AG04449 (cell line): ENCODE measurements at regions not wholly inside any gene's neighbourhood (a gene's known extent, or its start where the extent isn't known, plus 50 kb on each side); places are given as distances from the start of the nearest gene placed in this dataset.

Experiments used
- CTCF ChIA-PET: fragments of 350-600 bp; formaldehyde crosslinking; extraction: SDS; loops from one replicate; lab custom pipeline; 2021; ENCODE audit warnings: antibody characterized with exemption; lab: Yijun Ruan, JAX
- POLR2A ChIA-PET: fragments of 400-600, 350-600 bp; formaldehyde crosslinking; extraction: SDS; loops from one replicate; lab custom pipeline; 2020; ENCODE audit warnings: antibody characterized with exemption, inconsistent platforms; lab: Yijun Ruan, JAX
- DNase-seq: peaks from one replicate; pipeline ENCODE4 v3.0.0-alpha.2; 2010; ENCODE audit warnings: low read depth, low spot score
- H3K4me3 ChIP-seq: 2 replicates; pipeline ENCODE4 v1.5.1; 2011; ENCODE audit warnings: low read depth, mild to moderate bottlenecking, control low read depth, low read length
- TF ChIP-seq, protein P1 (sequence below): IDR thresholded peaks from one replicate; pipeline ENCODE4 v1.5.1; 2011; ENCODE audit warnings: mild to moderate bottlenecking, moderate library complexity, low read length, control low read depth, inconsistent platforms; ENCODE audit not compliant: insufficient read depth; ENCODE audit errors: missing control alignments

- TF ChIP-seq, protein P1, sequence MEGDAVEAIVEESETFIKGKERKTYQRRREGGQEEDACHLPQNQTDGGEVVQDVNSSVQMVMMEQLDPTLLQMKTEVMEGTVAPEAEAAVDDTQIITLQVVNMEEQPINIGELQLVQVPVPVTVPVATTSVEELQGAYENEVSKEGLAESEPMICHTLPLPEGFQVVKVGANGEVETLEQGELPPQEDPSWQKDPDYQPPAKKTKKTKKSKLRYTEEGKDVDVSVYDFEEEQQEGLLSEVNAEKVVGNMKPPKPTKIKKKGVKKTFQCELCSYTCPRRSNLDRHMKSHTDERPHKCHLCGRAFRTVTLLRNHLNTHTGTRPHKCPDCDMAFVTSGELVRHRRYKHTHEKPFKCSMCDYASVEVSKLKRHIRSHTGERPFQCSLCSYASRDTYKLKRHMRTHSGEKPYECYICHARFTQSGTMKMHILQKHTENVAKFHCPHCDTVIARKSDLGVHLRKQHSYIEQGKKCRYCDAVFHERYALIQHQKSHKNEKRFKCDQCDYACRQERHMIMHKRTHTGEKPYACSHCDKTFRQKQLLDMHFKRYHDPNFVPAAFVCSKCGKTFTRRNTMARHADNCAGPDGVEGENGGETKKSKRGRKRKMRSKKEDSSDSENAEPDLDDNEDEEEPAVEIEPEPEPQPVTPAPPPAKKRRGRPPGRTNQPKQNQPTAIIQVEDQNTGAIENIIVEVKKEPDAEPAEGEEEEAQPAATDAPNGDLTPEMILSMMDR = no peak
- ChIA-PET POLR2A (no interaction called here), CTCF (no interaction called here)
- no peak overlapping the region for H3K4me3 ChIP-seq
- no peak for DNase-seq
Observed at GRCh38 chr6:115001731-115002350, 659.0 kb upstream of the HS3ST5 start.

DNA sequence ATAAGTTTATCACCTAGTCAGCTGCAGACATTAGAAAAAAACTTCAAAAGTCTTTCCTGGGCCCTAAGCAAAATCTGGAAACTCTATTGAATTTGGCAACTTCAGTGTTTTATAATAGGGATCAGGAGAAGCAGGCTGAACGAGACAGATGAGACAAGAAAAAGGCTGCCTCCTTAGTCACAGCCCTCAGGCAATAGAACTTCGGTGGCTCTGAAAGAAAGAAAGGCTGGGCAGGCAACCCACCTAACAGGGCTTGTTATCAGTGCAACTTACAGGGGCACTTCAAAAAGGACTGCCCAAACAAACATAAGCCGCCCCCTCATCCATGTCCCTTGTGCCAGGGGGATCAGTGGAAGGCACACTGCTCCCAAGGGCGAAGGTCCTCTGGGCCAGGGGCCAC, 657.9 kb upstream of the HS3ST5 start:
- ChIA-PET CTCF (no interaction called here), POLR2A (no interaction called here)
- TF ChIP-seq, protein P1 = no peak
- H3K4me3 ChIP-seq = no peak overlapping the region
- no peak for DNase-seq

DNA sequence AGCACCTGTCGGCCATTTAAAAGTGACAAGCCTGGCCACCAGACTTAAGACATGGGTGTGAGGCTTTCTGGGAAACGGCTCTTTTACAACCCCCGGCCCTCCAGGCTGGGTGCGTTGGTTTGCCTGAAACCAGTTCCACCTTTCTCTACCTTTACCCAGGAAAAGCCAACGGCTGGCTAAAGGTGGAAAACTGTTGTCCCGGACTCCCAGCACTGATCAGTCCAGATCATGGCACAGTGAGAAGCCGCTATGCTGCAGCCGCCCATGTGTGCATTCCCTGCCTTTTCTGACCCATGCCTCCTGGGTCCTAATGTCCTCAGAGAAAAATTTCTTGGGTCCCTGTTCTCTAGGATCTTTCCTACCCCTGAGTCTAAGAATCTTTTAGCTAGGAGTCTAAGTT, 655.7 kb upstream of the HS3ST5 start:
- TF ChIP-seq, protein P1 = no peak
- POLR2A ChIA-PET = no interaction called here
- DNase-seq = no peak
- CTCF ChIA-PET = no interaction called here
- no peak overlapping the region for H3K4me3 ChIP-seq

DNA sequence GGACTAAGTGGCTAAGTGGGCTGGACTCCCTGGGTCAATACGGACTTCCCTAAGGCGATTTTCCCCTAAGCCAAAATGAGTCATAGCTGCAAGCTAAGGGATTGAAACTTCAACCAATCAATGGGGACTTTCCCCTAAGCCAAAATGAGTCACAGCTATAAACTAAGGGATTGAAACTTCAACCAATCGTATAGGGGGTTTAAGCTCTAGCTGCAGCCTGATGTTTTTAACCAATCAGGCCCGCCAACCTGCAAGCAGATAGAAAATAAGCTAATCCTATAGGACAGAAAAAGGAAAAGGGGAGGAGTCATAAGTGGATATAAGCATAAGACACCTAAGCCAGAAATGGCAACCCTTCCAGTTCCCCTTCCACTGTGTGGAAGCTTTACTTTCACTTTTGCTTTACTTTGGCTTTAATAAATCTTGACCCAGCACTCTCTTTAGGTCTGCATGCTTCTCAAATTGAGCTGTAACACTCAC, 655.0 kb upstream of the HS3ST5 start:
- DNase-seq = no peak
- ChIA-PET POLR2A (no interaction called here), CTCF (no interaction called here)
- no peak overlapping the region for H3K4me3 ChIP-seq
- TF ChIP-seq, protein P1 = no peak

DNA sequence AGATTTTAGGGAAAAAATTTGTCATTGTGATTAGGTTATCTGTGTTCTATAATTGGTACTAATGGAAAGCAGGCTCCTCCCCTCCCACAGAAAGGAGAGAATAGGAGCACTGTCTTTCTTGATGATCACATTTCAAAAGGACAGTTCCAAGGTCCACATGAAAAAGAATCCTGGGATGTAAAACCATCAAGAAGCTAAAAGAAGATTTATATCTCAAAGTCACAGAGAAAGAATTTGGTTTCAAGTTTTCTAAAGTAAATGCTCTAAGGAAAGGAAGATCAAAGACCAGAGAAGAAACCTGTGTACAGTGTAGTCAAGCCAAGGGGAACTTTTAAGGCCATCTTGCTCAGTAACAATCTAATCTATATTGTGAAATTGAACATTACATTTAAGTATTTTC, 652.7 kb upstream of the HS3ST5 start:
- TF ChIP-seq, protein P1 = no peak
- POLR2A ChIA-PET = no interaction called here
- DNase-seq = no peak
- CTCF ChIA-PET = no interaction called here
- no peak overlapping the region for H3K4me3 ChIP-seq

DNA sequence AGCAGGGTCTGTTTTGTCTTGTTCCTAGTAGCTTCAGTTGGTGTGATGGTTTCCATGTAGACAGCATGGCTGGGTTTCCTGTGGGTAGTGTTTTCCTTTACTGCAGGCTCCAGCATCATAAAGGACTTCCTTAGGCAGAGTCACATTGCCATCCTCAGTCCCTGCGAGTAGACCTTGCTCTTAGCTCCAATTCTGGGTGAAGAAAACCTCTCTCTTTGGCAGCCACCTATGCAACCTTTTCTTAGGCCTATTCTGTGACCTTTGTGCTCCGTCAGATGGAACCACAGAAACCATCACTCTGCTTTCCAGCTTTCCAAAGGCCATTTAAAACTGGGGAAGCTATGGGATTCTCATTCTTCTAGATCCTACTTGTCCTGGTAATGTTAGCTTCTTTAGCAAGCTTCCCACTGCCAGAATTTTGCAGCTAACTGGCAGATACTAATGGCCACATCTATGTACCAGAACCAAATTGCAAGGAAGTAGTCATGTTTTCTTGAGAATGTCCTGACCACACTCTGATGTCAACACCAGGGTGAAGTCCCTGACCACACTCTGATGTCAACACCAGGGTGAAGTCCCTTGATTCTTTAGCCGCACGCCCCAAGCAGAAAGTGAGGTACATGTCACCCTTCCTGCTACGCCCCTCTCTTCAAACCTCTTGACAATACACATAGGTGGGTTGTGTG, 646.6 kb upstream of the HS3ST5 start:
- POLR2A ChIA-PET = no interaction called here
- CTCF ChIA-PET = no interaction called here
- TF ChIP-seq, protein P1 = no peak
- DNase-seq = no peak
- no peak overlapping the region for H3K4me3 ChIP-seq
